A673 (cell line): ENCODE measurements at regions not wholly inside any gene's neighbourhood (a gene's known extent, or its start where the extent isn't known, plus 50 kb on each side); places are given as distances from the start of the nearest gene placed in this dataset.
"Not testable (repeated sequence)": the region's sequence is repeated elsewhere in the genome, so short reads cannot be mapped to it uniquely, and the experiment has no call there.

ENCODE experiments used
- BruUV-seq: library from RNA; stranded (reverse); fragments of 400-500 nt; replicated peaks from 2 replicates; lab custom pipeline; 2021; lab: Mats Ljungman, UMichigan
- CTCF ChIA-PET: fragments of 300-600 bp; sonication (Branson Sonifier 250); formaldehyde crosslinking; loops from one replicate; lab custom pipeline; 2022; ENCODE audit warnings: antibody characterized with exemption; lab: Charles Lee
- POLR2A ChIA-PET: fragments of 300-600 bp; sonication (Branson Sonifier 250); formaldehyde crosslinking; loops from one replicate; lab custom pipeline; 2022; ENCODE audit warnings: antibody characterized with exemption; ENCODE audit not compliant: low non-redundant PET; lab: Charles Lee
- DNase-seq: peaks from one replicate; pipeline ENCODE4 v3.0.0-alpha.2; 2015; ENCODE audit warnings: low spot score
- H3K27ac ChIP-seq: fragments of 200-600 bp; sonication (generic); 2 replicates; pipeline ENCODE4 v1.5.1; 2016; ENCODE audit warnings: mixed run types, low read depth, mild to moderate bottlenecking, mixed read lengths, antibody characterized with exemption, low read length; ENCODE audit not compliant: poor library complexity, severe bottlenecking
- H3K27me3 ChIP-seq: fragments of 200-600 bp; sonication (generic); replicated peaks from 2 replicates; pipeline ENCODE4 v1.6.1; 2017; ENCODE audit warnings: mixed run types, low read depth, mild to moderate bottlenecking, mixed read lengths, antibody characterized with exemption, low read length; ENCODE audit not compliant: insufficient read depth, poor library complexity
- H3K36me3 ChIP-seq: fragments of 200-600 bp; sonication (generic); 2 replicates; pipeline ENCODE4 v1.6.1; 2016; ENCODE audit warnings: mixed run types, mild to moderate bottlenecking, mixed read lengths, antibody characterized with exemption, low read length; ENCODE audit not compliant: insufficient read depth, poor library complexity, severe bottlenecking
- H3K4me1 ChIP-seq: fragments of 200-600 bp; sonication (generic); 2 replicates; pipeline ENCODE4 v1.6.1; 2017; ENCODE audit warnings: mixed run types, mild to moderate bottlenecking, mixed read lengths, antibody characterized with exemption, low read length; ENCODE audit not compliant: insufficient read depth, poor library complexity, severe bottlenecking
- H3K4me3 ChIP-seq: fragments of 200-600 bp; sonication (generic); 2 replicates; pipeline ENCODE4 v1.5.1; 2016; ENCODE audit warnings: low read depth, mixed run types, mild to moderate bottlenecking, mixed read lengths, low read length; ENCODE audit not compliant: poor library complexity, severe bottlenecking
- H3K9me3 ChIP-seq: fragments of 200-600 bp; sonication (generic); 2 replicates; pipeline ENCODE4 v1.6.1; 2016; ENCODE audit warnings: mixed run types, low read depth, mild to moderate bottlenecking, mixed read lengths, antibody characterized with exemption, low read length; ENCODE audit not compliant: poor library complexity, severe bottlenecking
- CTCF ChIP-seq: fragments of 300-800, 200-600 bp; sonication (generic); conservative IDR thresholded peaks from 2 replicates; pipeline ENCODE4 v1.5.1; 2017; ENCODE audit warnings: low read depth, mild to moderate bottlenecking, antibody characterized with exemption, low read length, moderate library complexity, mixed read lengths
- EZH2 ChIP-seq: fragments of 200-600 bp; sonication (generic); IDR thresholded peaks from 2 replicates; pipeline ENCODE4 v1.6.1; 2017; ENCODE audit warnings: borderline replicate concordance, low read depth, mild to moderate bottlenecking, mixed read lengths, antibody characterized with exemption, low read length; ENCODE audit not compliant: poor library complexity, severe bottlenecking
- intact Hi-C: fragments of 100-400 bp; cut with micrococcal nuclease; formaldehyde crosslinking; loops from one replicate; pipeline ENCODE4 v1.10.0; 2022; ENCODE audit not compliant: unreplicated experiment

DNA sequence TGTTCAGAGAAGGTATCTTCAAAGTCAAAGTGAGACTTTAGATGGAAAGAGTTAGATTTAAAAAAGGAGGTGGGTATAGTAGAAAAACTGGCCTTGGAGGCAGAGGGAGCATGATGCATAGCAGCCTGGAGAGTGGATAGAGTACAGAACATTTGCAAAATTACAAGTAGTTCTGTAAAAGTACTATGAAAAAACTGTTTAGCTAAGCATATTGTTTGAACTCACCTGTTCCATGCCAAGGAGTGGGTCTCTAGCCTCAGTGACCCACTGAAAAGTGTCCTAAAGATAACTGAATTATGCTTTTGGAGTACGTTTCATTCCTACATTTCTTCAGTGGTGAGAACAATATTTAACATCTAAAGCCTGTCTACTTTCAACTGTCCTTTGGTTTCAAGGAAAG is 218.9 kb downstream of the NAP1L3 start:
- intact Hi-C loops: no loop called here
- TF ChIP-seq CTCF: no peak
- no peak for TF ChIP-seq EZH2
- Histone ChIP-seq H3K4me1 (no peaks in the 10 kb centered on the region), H3K27ac (no peak overlapping the region), H3K9me3 (no peaks in the 10 kb centered on the region), H3K4me3 (no peak overlapping the region), H3K36me3 (no peaks in the 10 kb centered on the region), H3K27me3 (no peaks in the 10 kb centered on the region)
- ChIA-PET CTCF (no interaction called here), POLR2A (no interaction called here)
- DNase-seq: no peak
- no TSS peak for BruUV-seq

GRCh38 chrX:93434721-93435120 is 238.7 kb downstream of the NAP1L3 start:
- H3K27ac ChIP-seq, H3K4me3 ChIP-seq, DNase-seq, H3K9me3 ChIP-seq, CTCF ChIA-PET, BruUV-seq, POLR2A ChIA-PET, intact Hi-C loops, H3K36me3 ChIP-seq, H3K27me3 ChIP-seq, H3K4me1 ChIP-seq: not testable (repeated sequence)

DNA sequence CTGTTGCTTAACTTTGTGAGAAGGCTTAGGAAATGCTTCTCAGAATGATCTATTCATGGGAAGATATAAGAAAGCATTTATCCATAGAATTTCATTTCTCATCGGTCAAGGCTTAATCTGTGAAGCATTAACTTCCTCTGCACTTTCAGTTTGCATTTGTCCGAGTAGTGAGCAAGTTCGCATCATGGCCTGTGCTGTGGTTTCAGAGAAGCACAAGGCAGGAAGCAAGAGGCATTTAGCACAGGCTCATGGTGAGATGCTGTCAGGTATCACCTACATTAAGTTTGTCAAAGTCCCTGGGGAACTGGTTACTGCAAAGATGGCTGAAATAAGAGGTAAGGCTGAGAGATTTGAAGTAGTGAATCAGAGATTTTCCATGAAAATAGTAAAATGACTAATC is 244.9 kb downstream of the NAP1L3 start:
- intact Hi-C loops: loop anchor here (10.0 kb wide), 1 partner anchor 1194 kb away; no protein-coding TSS in a partner anchor
- POLR2A ChIA-PET: no interaction called here
- DNase-seq: no peak
- no peaks in the 10 kb centered on the region for H3K36me3 ChIP-seq
- no TSS peak for BruUV-seq
- CTCF ChIA-PET: no interaction called here
- H3K27me3 ChIP-seq: no peaks in the 10 kb centered on the region
- H3K4me1 ChIP-seq: no peaks in the 10 kb centered on the region
- TF ChIP-seq EZH2 (no peak), CTCF (no peak)
- no peak overlapping the region for H3K27ac ChIP-seq
- no peaks in the 10 kb centered on the region for H3K9me3 ChIP-seq
- H3K4me3 ChIP-seq: no peak overlapping the region

- intact Hi-C loops: loop anchor here (10.0 kb wide), 1 partner anchor 1188 kb away; no protein-coding TSS in a partner anchor
- no peak for TF ChIP-seq EZH2
- TF ChIP-seq CTCF: peak; percentile 79
- ChIA-PET CTCF (no interaction called here), POLR2A (no interaction called here)
- Histone ChIP-seq H3K9me3 (no peaks in the 10 kb centered on the region), H3K4me1 (peaks cover 5% of the 10 kb centered on the region), H3K4me3 (no peak overlapping the region), H3K27me3 (no peaks in the 10 kb centered on the region), H3K27ac (no peak overlapping the region), H3K36me3 (no peaks in the 10 kb centered on the region)
- peak; percentile 69 for DNase-seq
- no TSS peak for BruUV-seq
Measured at GRCh38 chrX:93422693-93423092, 250.7 kb downstream of the NAP1L3 start.
